Aorta (tissue), 5 donors: ENCODE measurements at regions not wholly inside any gene's neighbourhood (a gene's known extent, or its start where the extent isn't known, plus 50 kb on each side); places are given as distances from the start of the nearest gene placed in this dataset.
"Not testable (repeated sequence)": the region's sequence is repeated elsewhere in the genome, so short reads cannot be mapped to it uniquely, and the experiment has no call there.

Source experiments
- ATAC-seq: fragments of 200-7000 bp; cut with Tn5 transposase; one replicate; pipeline ENCODE4 v1.9.1; 2022; ENCODE audit warnings: moderate library complexity; ENCODE audit not compliant: low FRiP score
- DNase-seq, 2 donors: peaks; one replicate each; pipeline ENCODE4 v3.0.0-alpha.2; 2020
- H3K27ac ChIP-seq, 2 donors: one replicate each; pipeline ENCODE4 v1.5.1; 2013; ENCODE audit warnings: low read length in 2 of 2, mild to moderate bottlenecking in 2 of 2, moderate library complexity in 2 of 2, control low read depth in 1 of 2, inconsistent platforms in 1 of 2, low read depth in 1 of 2
- H3K27me3 ChIP-seq, 2 donors: one replicate each; pipeline ENCODE4 v1.6.1; 2013; ENCODE audit warnings: control low read depth in 1 of 2, low read length in 1 of 2, mild to moderate bottlenecking in 1 of 2, moderate library complexity in 1 of 2; ENCODE audit not compliant: insufficient read depth in 2 of 2, control insufficient read depth in 1 of 2
- H3K36me3 ChIP-seq, 2 donors: one replicate each; pipeline ENCODE4 v1.6.1; 2013; ENCODE audit warnings: control low read depth in 1 of 2, low read length in 1 of 2, mild to moderate bottlenecking in 1 of 2; ENCODE audit not compliant: insufficient read depth in 2 of 2, control insufficient read depth in 1 of 2
- H3K4me1 ChIP-seq, 2 donors: one replicate each; pipeline ENCODE4 v1.6.1; 2013; ENCODE audit warnings: low read length in 2 of 2, control low read depth in 1 of 2, mild to moderate bottlenecking in 1 of 2, moderate library complexity in 1 of 2; ENCODE audit not compliant: insufficient read depth in 2 of 2, control insufficient read depth in 1 of 2
- H3K4me3 ChIP-seq, 2 donors: one replicate each; pipeline ENCODE4 v1.5.1; 2013; ENCODE audit warnings: low read length in 2 of 2, control low read depth in 1 of 2, mild to moderate bottlenecking in 1 of 2
- H3K9me3 ChIP-seq: one replicate; pipeline ENCODE4 v1.6.1; 2013; ENCODE audit warnings: mild to moderate bottlenecking, low read length; ENCODE audit not compliant: control insufficient read depth
- WGBS, 2 donors: extraction: QIAGEN DNeasy Blood & Tissue Kit; methylation state at CpG; one replicate each; pipeline ENCODE4 v1.1.7; 2013; 5-methylcytosine and 5-hydroxymethylcytosine counted together
- intact Hi-C, 2 donors: fragments of 100-400 bp; cut with DNase I; formaldehyde crosslinking; loops; one replicate each; pipeline versions ENCODE4 v1.14.2 to v1.15.0; 2022
- donor health status: healthy with polysubstance abuse.
- donor health status: Bipolar disorder and iron deficiency.
- donor health status: DM: no; HTN: no; CAD: no.
- donor health status: DM: no; HTN: no; CAD: no.
- donor health status: DM: yes; HTN: yes; CAD: no.

DNA sequence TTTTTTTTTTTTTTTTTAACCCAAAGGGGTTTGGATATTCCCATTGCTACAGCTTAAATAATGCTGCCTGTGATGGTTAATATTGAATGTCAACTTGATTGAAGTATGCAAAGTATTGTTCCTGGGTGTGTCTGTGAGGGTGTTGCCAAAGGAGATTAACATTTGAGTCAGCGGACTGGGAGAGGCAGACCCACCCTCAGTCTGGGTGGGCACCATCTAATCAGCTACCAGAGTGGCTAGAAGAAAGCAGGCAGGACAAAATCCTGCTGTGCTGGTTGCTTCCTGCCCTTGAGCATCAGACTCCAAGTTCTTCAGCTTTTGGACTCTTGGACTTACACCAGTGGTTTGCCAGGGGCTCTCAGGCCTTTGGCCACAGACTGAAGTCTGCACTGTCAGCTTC is 106.8 kb upstream of the RBMS1 start:
- H3K9me3 ChIP-seq, intact Hi-C loops, H3K36me3 ChIP-seq, H3K4me1 ChIP-seq, H3K4me3 ChIP-seq, ATAC-seq, H3K27ac ChIP-seq, H3K27me3 ChIP-seq, DNase-seq: not testable (repeated sequence)
- 88 to 91% methylated on average over 1 of the region's 1 CpG for WGBS, 2 donors

DNA sequence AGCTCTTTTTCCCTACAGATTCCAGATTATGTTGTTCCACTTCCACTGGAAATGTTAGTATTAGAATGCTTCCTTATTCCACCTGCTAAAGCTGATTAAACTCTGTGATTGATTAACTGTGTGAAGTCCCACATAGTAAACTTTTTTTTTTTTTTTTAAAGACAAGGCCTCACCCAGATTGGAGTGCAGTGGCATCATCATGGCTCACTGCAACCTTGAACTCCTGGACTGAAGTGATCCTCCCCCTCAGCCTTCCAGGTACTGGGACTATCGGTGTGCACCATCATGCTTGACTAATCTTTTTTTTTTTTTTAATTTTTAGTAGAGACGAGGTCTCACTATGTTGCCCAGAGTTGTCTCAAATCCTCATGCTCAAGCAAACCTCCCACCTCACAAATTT is 108.5 kb upstream of the RBMS1 start:
- Histone ChIP-seq H3K27me3 (no peaks in the 10 kb centered on the region), H3K4me1 (no peaks in the 10 kb centered on the region), H3K27ac (no peak overlapping the region), H3K36me3 (no peaks in the 10 kb centered on the region), H3K9me3 (no peaks in the 10 kb centered on the region), H3K4me3 (no peak overlapping the region)
- WGBS, 2 donors: 92 to 94% methylated on average over 2 of the region's 2 CpGs
- intact Hi-C loops: no loop called here
- ATAC-seq (no peak), DNase-seq (no peak)

GRCh38 chr2:160603771-160604510 is 110.3 kb upstream of the RBMS1 start:
- H3K9me3 ChIP-seq: no peaks in the 10 kb centered on the region
- no peak for ATAC-seq
- H3K4me1 ChIP-seq: no peaks in the 10 kb centered on the region
- no peak for DNase-seq
- no peak overlapping the region for H3K27ac ChIP-seq
- no peaks in the 10 kb centered on the region for H3K27me3 ChIP-seq
- H3K36me3 ChIP-seq: no peaks in the 10 kb centered on the region
- H3K4me3 ChIP-seq: no peak overlapping the region
- intact Hi-C loops: no loop called here
- WGBS, 2 donors: 87 to 92% methylated on average over 3 of the region's 3 CpGs

DNA sequence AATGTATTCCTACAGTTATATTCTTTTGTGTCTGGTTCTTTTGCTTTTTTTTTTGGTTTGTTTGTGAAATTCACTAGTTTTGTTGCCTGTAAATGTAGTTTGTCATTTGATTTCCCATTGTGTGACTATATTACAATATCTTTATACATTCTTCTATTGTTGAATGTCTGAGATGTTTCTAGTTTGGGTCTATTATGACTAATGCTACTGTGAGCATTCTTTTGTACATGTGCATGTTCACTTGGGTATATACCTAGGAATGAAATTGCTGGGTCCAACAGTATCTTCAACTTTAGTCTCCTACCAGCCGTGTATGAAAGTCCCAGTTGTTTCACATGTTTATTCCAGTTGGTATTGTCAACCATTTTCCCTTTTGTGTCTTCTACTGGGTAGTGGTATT is 112.7 kb upstream of the RBMS1 start:
- Histone ChIP-seq H3K9me3 (no peaks in the 10 kb centered on the region), H3K27me3 (no peaks in the 10 kb centered on the region), H3K27ac (no peak overlapping the region), H3K36me3 (no peaks in the 10 kb centered on the region), H3K4me3 (no peak overlapping the region), H3K4me1 (no peaks in the 10 kb centered on the region)
- DNase-seq (no peak), ATAC-seq (no peak)
- 85 to 94% methylated on average over 1 of the region's 1 CpG for whole genome bisulfite sequencing, 2 donors
- intact Hi-C loops: no loop called here

DNA sequence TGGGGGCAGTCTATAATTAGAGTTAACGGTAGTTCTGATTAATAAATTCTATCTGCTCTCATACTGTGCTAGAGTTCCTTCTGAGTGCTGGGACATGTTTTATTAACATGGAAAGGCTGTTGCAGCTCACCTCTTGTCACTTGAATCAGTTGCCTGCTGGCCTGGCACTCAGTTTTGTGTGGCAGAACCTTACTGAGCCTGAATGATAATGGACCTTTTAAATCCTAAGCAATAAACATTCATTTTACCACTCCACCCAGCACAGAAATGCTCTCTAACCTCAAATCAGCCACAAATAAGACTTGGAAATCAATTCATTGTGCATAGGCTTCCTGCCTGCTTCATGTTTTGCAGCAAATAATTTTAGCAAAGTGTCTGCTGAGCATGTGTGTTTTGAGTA is 115.0 kb upstream of the RBMS1 start:
- Histone ChIP-seq H3K4me1 (no peaks in the 10 kb centered on the region), H3K27ac (no peak overlapping the region), H3K27me3 (no peaks in the 10 kb centered on the region), H3K4me3 (no peak overlapping the region), H3K9me3 (no peaks in the 10 kb centered on the region), H3K36me3 (no peaks in the 10 kb centered on the region)
- no peak for DNase-seq
- no peak for ATAC-seq
- WGBS, 2 donors: 81 to 83% methylated on average over 1 of the region's 1 CpG
- intact Hi-C loops: no loop called here

DNA sequence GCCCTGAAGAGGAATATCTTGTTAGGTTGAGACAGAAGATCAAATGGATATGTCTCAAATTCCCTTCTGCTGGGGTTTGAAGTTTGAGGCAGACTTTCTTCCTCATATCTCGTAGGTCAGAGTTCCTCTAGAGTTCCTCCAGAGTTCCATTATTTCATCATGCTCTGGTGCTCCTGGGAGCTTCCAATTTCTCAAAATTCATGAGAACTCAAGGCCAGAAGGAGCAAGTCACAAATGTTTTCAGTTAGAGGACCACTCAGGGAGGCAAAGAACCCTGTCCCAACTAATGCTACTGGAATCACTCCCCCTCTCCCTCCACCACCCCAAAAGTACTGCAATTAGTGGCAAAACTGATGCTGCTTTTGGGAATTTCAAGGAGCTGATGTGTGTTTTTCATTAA is 115.7 kb upstream of the RBMS1 start:
- Histone ChIP-seq H3K4me3 (no peak overlapping the region), H3K9me3 (peaks cover 1% of the 10 kb centered on the region), H3K27me3 (no peaks in the 10 kb centered on the region), H3K4me1 (no peaks in the 10 kb centered on the region), H3K27ac (no peak overlapping the region), H3K36me3 (no peaks in the 10 kb centered on the region)
- no peak for DNase-seq
- ATAC-seq: no peak
- intact Hi-C loops: no loop called here
- WGBS, 2 donors: 89 to 92% methylated on average over 1 of the region's 1 CpG

- Histone ChIP-seq H3K4me1 (no peaks in the 10 kb centered on the region), H3K9me3 (peaks cover 1% of the 10 kb centered on the region), H3K27ac (no peak overlapping the region), H3K36me3 (no peaks in the 10 kb centered on the region), H3K27me3 (no peaks in the 10 kb centered on the region), H3K4me3 (no peak overlapping the region)
- intact Hi-C loops: no loop called here
- WGBS, 2 donors: 91 to 94% methylated on average over 2 of the region's 2 CpGs
- DNase-seq (no peak), ATAC-seq (no peak)
These were observed 116.4 kb upstream of the RBMS1 start for GRCh38 chr2:160610041-160610440.

DNA sequence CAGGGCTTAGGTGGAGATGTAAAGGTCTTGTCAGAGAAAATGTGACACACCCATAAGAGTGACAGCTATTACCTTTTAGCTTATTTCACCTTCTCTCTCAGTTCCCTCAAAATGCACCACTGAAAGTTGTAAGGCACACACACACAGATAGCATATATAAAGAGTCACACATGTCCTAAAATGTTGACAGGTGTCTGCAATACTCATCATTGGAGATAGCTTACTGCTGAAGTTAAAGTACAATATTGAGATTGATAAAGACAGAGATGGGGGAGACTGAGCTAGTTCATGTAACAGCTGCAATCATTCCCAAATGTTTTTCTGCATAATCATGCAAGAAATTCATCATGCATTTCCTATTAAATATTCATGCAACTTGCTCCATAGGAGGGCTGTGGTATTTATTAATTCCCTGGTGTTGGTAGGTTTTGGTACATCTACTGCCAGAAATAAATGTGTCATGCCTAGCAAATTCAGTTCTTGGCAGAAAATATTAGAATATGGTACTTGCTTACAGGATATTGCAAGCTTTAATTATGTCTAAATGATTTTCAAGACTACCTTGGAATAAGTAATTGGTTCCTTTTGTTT is 118.8 kb upstream of the RBMS1 start:
- no peaks in the 10 kb centered on the region for H3K4me1 ChIP-seq
- no peaks in the 10 kb centered on the region for H3K27me3 ChIP-seq
- DNase-seq (no peak), ATAC-seq (no peak)
- no peaks in the 10 kb centered on the region for H3K36me3 ChIP-seq
- no peak overlapping the region for H3K27ac ChIP-seq
- H3K9me3 ChIP-seq: peaks cover 1% of the 10 kb centered on the region
- no peak overlapping the region for H3K4me3 ChIP-seq
- intact Hi-C loops: no loop called here

GRCh38 chr2:160613466-160614153 is 120.0 kb upstream of the RBMS1 start:
- WGBS, 2 donors: 86 to 96% methylated on average over 1 of the region's 1 CpG
- Histone ChIP-seq H3K27ac (no peak overlapping the region), H3K4me3 (no peak overlapping the region), H3K9me3 (peaks cover 1% of the 10 kb centered on the region), H3K27me3 (no peaks in the 10 kb centered on the region), H3K4me1 (no peaks in the 10 kb centered on the region), H3K36me3 (no peaks in the 10 kb centered on the region)
- intact Hi-C loops: no loop called here
- DNase-seq (no peak), ATAC-seq (no peak)
